ENCODE measurements at regions not wholly inside any gene's neighbourhood (a gene's known extent, or its start where the extent isn't known, plus 50 kb on each side); places are given as distances from the start of the nearest gene placed in this dataset.

GRCh38 chr5:3888310-3888709, 292.7 kb downstream of the IRX1 start:
- TF ChIP-seq CTCF (IDR thresholded peaks at IDR 0.05; ENCODE audit: insufficient read depth, low read length): no peak
- TF ChIP-seq POLR2AphosphoS5 (IDR thresholded peaks at IDR 0.05; ENCODE audit: low read depth): no peak
- no peak for TF ChIP-seq GABPA (IDR thresholded peaks at IDR 0.05; ENCODE audit: low read depth)
- no peak for TF ChIP-seq REST (IDR thresholded peaks at IDR 0.05; ENCODE audit: insufficient replicate concordance, low read depth)
